Natural killer cell (primary cell): ENCODE measurements at regions not wholly inside any gene's neighbourhood (a gene's known extent, or its start where the extent isn't known, plus 50 kb on each side); places are given as distances from the start of the nearest gene placed in this dataset.

Experiments used
- ATAC-seq, 3 donors: fragments of 150-1000 bp in 2 of 3; fragments of 200-7000 bp in 1 of 3; cut with Tn5 transposase; 1 replicate in 1 of 3; 2 replicates in 2 of 3; pipeline ENCODE4 v1.10.0; 2021; ENCODE audit warnings: mild to moderate bottlenecking in 2 of 3, moderate library complexity in 2 of 3
- DNase-seq, 2 donors: peaks; one replicate each; pipeline versions ENCODE4 v3.0.0 to v3.0.0-alpha.2; 2013 to 2021; ENCODE audit warnings: mixed read lengths in 1 of 2
- H3K27ac ChIP-seq: one replicate; pipeline ENCODE4 v1.5.1; 2013; ENCODE audit warnings: mild to moderate bottlenecking, low read length
- H3K27me3 ChIP-seq: one replicate; pipeline ENCODE4 v1.6.1; 2013; ENCODE audit warnings: low read length; ENCODE audit not compliant: control insufficient read depth, insufficient read depth
- H3K36me3 ChIP-seq: one replicate; pipeline ENCODE4 v1.6.1; 2013; ENCODE audit warnings: low read length; ENCODE audit not compliant: control insufficient read depth, insufficient read depth
- H3K4me1 ChIP-seq: one replicate; pipeline ENCODE4 v1.6.1; 2013; ENCODE audit warnings: low read length; ENCODE audit not compliant: control insufficient read depth, insufficient read depth
- H3K4me3 ChIP-seq: one replicate; pipeline ENCODE4 v1.5.1; 2013; ENCODE audit warnings: low read length
- H3K9me3 ChIP-seq: one replicate; pipeline ENCODE4 v1.6.1; 2013; ENCODE audit warnings: low read length; ENCODE audit not compliant: control insufficient read depth, insufficient read depth
- H3K27ac Mint-ChIP-seq, 2 donors: one replicate each; pipeline ENCODE4 v1.8.0; 2022; ENCODE audit warnings: mild to moderate bottlenecking in 2 of 2, mixed read lengths in 2 of 2, moderate library complexity in 1 of 2
- H3K27me3 Mint-ChIP-seq, 2 donors: one replicate each; pipeline ENCODE4 v1.8.0; 2022; ENCODE audit warnings: low read depth in 2 of 2, mixed read lengths in 2 of 2
- H3K36me3 Mint-ChIP-seq: one replicate; pipeline ENCODE4 v1.8.0; 2022; ENCODE audit warnings: mixed read lengths
- H3K4me1 Mint-ChIP-seq, 2 donors: one replicate each; pipeline ENCODE4 v1.8.0; 2022; ENCODE audit warnings: mixed read lengths in 2 of 2
- H3K4me3 Mint-ChIP-seq: one replicate; pipeline ENCODE4 v1.8.0; 2022; ENCODE audit warnings: mild to moderate bottlenecking, moderate library complexity, mixed read lengths
- H3K9me3 Mint-ChIP-seq, 2 donors: one replicate each; pipeline ENCODE4 v1.8.0; 2022; ENCODE audit warnings: mixed read lengths in 2 of 2
- WGBS: methylation state at CpG from one replicate; pipeline ENCODE4 v1.1.7; 2013; ENCODE audit warnings: missing lambda C conversion rate; ENCODE audit not compliant: insufficient coverage; 5-methylcytosine and 5-hydroxymethylcytosine counted together
- intact Hi-C: fragments of 100-400 bp; cut with micrococcal nuclease; formaldehyde crosslinking; loops from one replicate; pipeline ENCODE4 v1.14.2; 2022
- TF ChIP-seq, protein P1 (sequence below): fragments of 200-600 bp; IDR thresholded peaks from one replicate; pipeline ENCODE4 v1.8.0; 2022; ENCODE audit warnings: antibody characterized with exemption

DNA sequence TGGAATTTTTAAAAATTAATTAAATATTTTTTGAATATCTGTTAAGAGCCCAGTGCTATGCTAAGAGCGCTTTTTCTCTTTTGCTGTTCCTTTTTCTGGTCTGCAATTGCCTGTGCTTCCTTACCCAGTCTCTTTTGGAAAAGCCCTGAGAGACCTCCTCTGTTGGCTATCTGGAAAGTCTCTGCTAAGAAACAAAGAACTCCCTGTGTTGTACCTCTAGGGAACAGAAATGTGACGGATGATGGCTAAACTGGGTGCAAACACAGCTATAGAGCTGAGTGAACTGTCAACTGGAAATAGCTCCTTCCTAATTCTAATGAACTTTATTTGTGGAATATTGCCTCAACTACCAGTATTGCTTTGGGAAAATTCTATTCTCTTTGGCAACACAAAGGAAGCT lies 261.6 kb upstream of the NOVA1 start:
- Histone ChIP-seq H3K27me3 (no peaks in the 10 kb centered on the region), H3K36me3 (no peaks in the 10 kb centered on the region), H3K9me3 (peaks cover under 1% of the 10 kb centered on the region), H3K4me3 (no peak overlapping the region), H3K27ac (no peak overlapping the region), H3K4me1 (no peaks in the 10 kb centered on the region)
- no peaks in the 10 kb centered on the region for H3K36me3 Mint-ChIP-seq
- 91% methylated on average over 2 of the region's 2 CpGs for WGBS
- no peak overlapping the region for H3K27ac Mint-ChIP-seq
- H3K4me3 Mint-ChIP-seq: no peak overlapping the region
- H3K9me3 Mint-ChIP-seq: peaks cover 4 to 5% of the 10 kb centered on the region in 2 donors
- DNase-seq (no peak), ATAC-seq (no peak)
- intact Hi-C loops: no loop called here
- no peaks in the 10 kb centered on the region for H3K27me3 Mint-ChIP-seq
- TF ChIP-seq, protein P1, sequence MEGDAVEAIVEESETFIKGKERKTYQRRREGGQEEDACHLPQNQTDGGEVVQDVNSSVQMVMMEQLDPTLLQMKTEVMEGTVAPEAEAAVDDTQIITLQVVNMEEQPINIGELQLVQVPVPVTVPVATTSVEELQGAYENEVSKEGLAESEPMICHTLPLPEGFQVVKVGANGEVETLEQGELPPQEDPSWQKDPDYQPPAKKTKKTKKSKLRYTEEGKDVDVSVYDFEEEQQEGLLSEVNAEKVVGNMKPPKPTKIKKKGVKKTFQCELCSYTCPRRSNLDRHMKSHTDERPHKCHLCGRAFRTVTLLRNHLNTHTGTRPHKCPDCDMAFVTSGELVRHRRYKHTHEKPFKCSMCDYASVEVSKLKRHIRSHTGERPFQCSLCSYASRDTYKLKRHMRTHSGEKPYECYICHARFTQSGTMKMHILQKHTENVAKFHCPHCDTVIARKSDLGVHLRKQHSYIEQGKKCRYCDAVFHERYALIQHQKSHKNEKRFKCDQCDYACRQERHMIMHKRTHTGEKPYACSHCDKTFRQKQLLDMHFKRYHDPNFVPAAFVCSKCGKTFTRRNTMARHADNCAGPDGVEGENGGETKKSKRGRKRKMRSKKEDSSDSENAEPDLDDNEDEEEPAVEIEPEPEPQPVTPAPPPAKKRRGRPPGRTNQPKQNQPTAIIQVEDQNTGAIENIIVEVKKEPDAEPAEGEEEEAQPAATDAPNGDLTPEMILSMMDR: no peak
- H3K4me1 Mint-ChIP-seq: no peaks in the 10 kb centered on the region

DNA sequence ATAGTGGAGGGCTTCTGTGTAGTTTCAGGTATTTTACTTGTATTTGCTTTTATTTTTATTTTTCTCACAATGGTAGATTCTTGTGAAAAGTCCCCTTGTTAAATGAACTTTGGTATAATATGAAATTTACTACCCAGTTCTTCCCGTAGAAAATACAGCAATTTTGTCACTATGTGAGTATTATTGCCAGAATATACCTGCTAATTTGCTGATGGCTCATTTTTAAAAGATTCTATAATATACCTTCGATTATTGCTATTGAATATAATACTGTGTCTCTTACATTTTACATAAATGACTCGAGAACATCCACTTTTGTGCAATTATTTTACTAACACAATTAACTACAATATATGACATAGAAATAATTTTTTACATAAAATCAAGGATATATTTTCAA lies 262.3 kb upstream of the NOVA1 start:
- H3K27ac ChIP-seq: no peak overlapping the region
- no peak for DNase-seq
- intact Hi-C loops: no loop called here
- H3K4me1 Mint-ChIP-seq: no peaks in the 10 kb centered on the region
- H3K9me3 ChIP-seq: peaks cover 5% of the 10 kb centered on the region
- H3K36me3 Mint-ChIP-seq: no peaks in the 10 kb centered on the region
- no peaks in the 10 kb centered on the region for H3K27me3 ChIP-seq
- H3K4me3 ChIP-seq: no peak overlapping the region
- TF ChIP-seq, protein P1: no peak
- ATAC-seq: no peak
- no peaks in the 10 kb centered on the region for H3K27me3 Mint-ChIP-seq
- H3K4me1 ChIP-seq: no peaks in the 10 kb centered on the region
- H3K27ac Mint-ChIP-seq: no peak overlapping the region
- H3K9me3 Mint-ChIP-seq: peaks cover 4 to 5% of the 10 kb centered on the region in 2 donors
- no peaks in the 10 kb centered on the region for H3K36me3 ChIP-seq
- H3K4me3 Mint-ChIP-seq: no peak overlapping the region
- no CpG with 5 or more reads among the region's 3 CpGs for WGBS

DNA sequence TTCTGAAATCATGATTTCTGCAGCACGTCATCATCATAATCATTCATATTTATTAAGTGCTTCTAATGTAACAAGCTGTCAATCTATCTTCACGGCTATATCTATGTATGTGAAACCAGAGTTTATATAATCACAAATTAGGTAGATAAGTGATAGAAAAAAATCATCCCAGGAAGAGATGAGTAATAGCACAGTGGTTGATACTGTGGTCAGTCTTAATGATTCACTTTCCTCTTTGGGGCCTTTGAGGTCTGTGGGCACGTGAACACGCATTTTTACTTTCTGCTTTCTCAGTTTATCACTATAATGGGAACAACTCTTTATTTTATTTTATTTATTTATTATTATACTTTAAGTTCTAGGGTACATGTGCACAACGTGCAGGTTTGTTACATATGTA lies 265.9 kb upstream of the NOVA1 start:
- no peak overlapping the region for H3K27ac ChIP-seq
- no peak overlapping the region for H3K4me3 ChIP-seq
- ATAC-seq: no peak
- Mint-ChIP-seq H3K36me3 (no peaks in the 10 kb centered on the region), H3K9me3 (peaks cover 0 to 2% of the 10 kb centered on the region in 2 donors), H3K27ac (no peak overlapping the region), H3K4me3 (no peak overlapping the region), H3K4me1 (no peaks in the 10 kb centered on the region), H3K27me3 (no peaks in the 10 kb centered on the region)
- WGBS: no CpG with 5 or more reads among the region's 5 CpGs
- H3K36me3 ChIP-seq: no peaks in the 10 kb centered on the region
- intact Hi-C loops: no loop called here
- TF ChIP-seq, protein P1: no peak
- no peak for DNase-seq
- no peaks in the 10 kb centered on the region for H3K4me1 ChIP-seq
- H3K27me3 ChIP-seq: no peaks in the 10 kb centered on the region
- H3K9me3 ChIP-seq: peaks cover 5% of the 10 kb centered on the region

DNA sequence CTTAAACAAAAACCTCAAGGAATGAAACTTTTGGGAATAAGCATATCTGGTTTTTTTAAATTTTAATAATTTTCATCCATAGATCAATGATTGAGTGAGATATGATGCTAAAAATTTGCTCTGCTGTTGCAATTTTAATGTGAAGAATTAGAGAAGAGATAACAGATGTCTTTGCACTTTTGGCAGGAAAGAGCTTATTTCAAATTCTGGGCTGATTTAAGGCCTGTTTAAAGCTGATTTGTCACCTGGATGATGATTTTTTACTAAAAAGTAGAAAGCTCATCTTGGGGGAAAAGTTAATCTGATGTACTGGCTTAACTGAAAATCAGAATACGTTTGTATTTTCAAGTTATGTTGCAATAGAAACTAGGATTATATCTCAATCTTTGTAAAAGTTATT lies 268.9 kb upstream of the NOVA1 start:
- 40% methylated on average over 1 of the region's 1 CpG for WGBS
- Mint-ChIP-seq H3K4me1 (no peaks in the 10 kb centered on the region), H3K4me3 (no peak overlapping the region), H3K9me3 (peaks cover 2 to 4% of the 10 kb centered on the region in 2 donors), H3K27ac (no peak overlapping the region), H3K27me3 (no peaks in the 10 kb centered on the region), H3K36me3 (no peaks in the 10 kb centered on the region)
- Histone ChIP-seq H3K4me1 (no peaks in the 10 kb centered on the region), H3K36me3 (no peaks in the 10 kb centered on the region), H3K9me3 (peaks cover 5% of the 10 kb centered on the region), H3K27ac (no peak overlapping the region), H3K27me3 (no peaks in the 10 kb centered on the region), H3K4me3 (no peak overlapping the region)
- intact Hi-C loops: no loop called here
- ATAC-seq (no peak), DNase-seq (no peak)
- TF ChIP-seq, protein P1: no peak
